GM10266 (cell line): ENCODE measurements at regions not wholly inside any gene's neighbourhood (a gene's known extent, or its start where the extent isn't known, plus 50 kb on each side); places are given as distances from the start of the nearest gene placed in this dataset.

ENCODE experiments used
- DNase-seq: peaks from one replicate; pipeline ENCODE4 v3.0.0; 2012; ENCODE audit errors: extremely low spot score
- CTCF ChIP-seq: IDR thresholded peaks from 2 replicates; pipeline ENCODE4 v1.5.1; 2012; ENCODE audit warnings: mild to moderate bottlenecking, low read depth; ENCODE audit not compliant: control insufficient read depth, insufficient read depth; ENCODE audit errors: missing control alignments

- no peak for TF ChIP-seq CTCF
- DNase-seq = no peak
Measured at GRCh38 chr18:26794230-26795101, 71.0 kb downstream of the AQP4 start.

- no peak for DNase-seq
- no peak for TF ChIP-seq CTCF
Measured at GRCh38 chr18:26792661-26793060, 72.8 kb downstream of the AQP4 start.

GRCh38 chr18:26791676-26792075 is 73.8 kb downstream of the AQP4 start:
- no peak for DNase-seq

GRCh38 chr18:26784599-26784998 is 80.9 kb downstream of the AQP4 start:
- DNase-seq = no peak
- no peak for TF ChIP-seq CTCF

More at GRCh38 chr18:26791676-26792075, 73.8 kb downstream of the AQP4 start:
- TF ChIP-seq CTCF = no peak

- no peak for DNase-seq
- no peak for TF ChIP-seq CTCF
Measured at GRCh38 chr18:26783170-26783569, 82.3 kb downstream of the AQP4 start.

GRCh38 chr18:26780520-26781325 is 84.8 kb downstream of the AQP4 start:
- TF ChIP-seq CTCF = no peak
- DNase-seq = no peak

GRCh38 chr18:26778054-26778393 is 87.5 kb downstream of the AQP4 start:
- TF ChIP-seq CTCF = no peak
- DNase-seq = no peak
